Spleen (tissue), 11 donors: ENCODE measurements at regions not wholly inside any gene's neighbourhood (a gene's known extent, or its start where the extent isn't known, plus 50 kb on each side); places are given as distances from the start of the nearest gene placed in this dataset.

Experiments used
- DNase-seq: peaks from one replicate; pipeline ENCODE4 v3.0.0-alpha.2; 2020
- H3K27ac ChIP-seq, 8 donors: fragments of 200-600 bp; sonication (generic) in 7 of 8; 1 replicate in 4 of 8; 2 replicates in 4 of 8; pipeline versions ENCODE4 v1.5.0 to v1.8.0; 2016 to 2021; ENCODE audit warnings: inconsistent platforms in 4 of 8, mild to moderate bottlenecking in 4 of 8, moderate library complexity in 1 of 8
- H3K27me3 ChIP-seq, 7 donors: fragments of 200-600 bp; sonication (generic) in 6 of 7; replicated peaks in 1 of 7; 1 replicate in 4 of 7; 2 replicates in 3 of 7; pipeline versions ENCODE4 v1.5.0 to v1.8.0; 2016 to 2021; ENCODE audit warnings: inconsistent platforms in 3 of 7, mild to moderate bottlenecking in 1 of 7
- H3K36me3 ChIP-seq, 6 donors: fragments of 200-600 bp; sonication (generic) in 5 of 6; 1 replicate in 4 of 6; 2 replicates in 2 of 6; pipeline versions ENCODE4 v1.5.0 to v1.8.0; 2016 to 2021; ENCODE audit warnings: inconsistent platforms in 2 of 6
- H3K4me1 ChIP-seq, 6 donors: fragments of 200-600 bp; sonication (generic) in 5 of 6; 1 replicate in 3 of 6; 2 replicates in 3 of 6; pipeline versions ENCODE4 v1.5.0 to v1.8.0; 2016 to 2021; ENCODE audit warnings: inconsistent platforms in 3 of 6
- H3K4me3 ChIP-seq, 8 donors: fragments of 200-600 bp; sonication (generic) in 7 of 8; 1 replicate in 4 of 8; 2 replicates in 4 of 8; pipeline versions ENCODE4 v1.5.0 to v1.8.0; 2016 to 2021; ENCODE audit warnings: inconsistent platforms in 4 of 8, mild to moderate bottlenecking in 4 of 8, moderate library complexity in 2 of 8
- H3K9me3 ChIP-seq, 8 donors: fragments of 200-600 bp; sonication (generic) in 7 of 8; 1 replicate in 4 of 8; 2 replicates in 4 of 8; pipeline versions ENCODE4 v1.5.0 to v1.8.0; 2016 to 2021; ENCODE audit warnings: inconsistent platforms in 4 of 8
- CTCF ChIP-seq, 11 experiments: fragments of 200-600 bp in 7 of 11; fragments of 450-650 bp in 4 of 11; sonication (generic) in 4 of 11; IDR thresholded peaks in 8 of 11; conservative IDR thresholded peaks in 3 of 11; 1 replicate in 7 of 11; 2 replicates in 4 of 11; pipeline versions ENCODE4 v1.4.0 to v1.8.0; 2016 to 2021; ENCODE audit warnings: antibody characterized with exemption in 11 of 11, inconsistent platforms in 4 of 11, mild to moderate bottlenecking in 1 of 11
- POLR2A ChIP-seq, 3 donors: fragments of 450-650 bp; IDR thresholded peaks; one replicate each; pipeline ENCODE4 v1.5.1; 2017; ENCODE audit warnings: antibody characterized with exemption in 3 of 3, mild to moderate bottlenecking in 1 of 3
- POLR2AphosphoS5 ChIP-seq, 3 donors: sonication (generic); formaldehyde crosslinking; IDR thresholded peaks; one replicate each; pipeline ENCODE4 v1.5.1; 2017; ENCODE audit warnings: antibody characterized with exemption in 3 of 3
- WGBS, 5 donors: extraction: QIAGEN DNeasy Blood & Tissue Kit in 3 of 5; methylation state at CpG; one replicate each; pipeline versions ENCODE4 v1.1.5 to v1.1.7; 2013 to 2018; 5-methylcytosine and 5-hydroxymethylcytosine counted together
- intact Hi-C: fragments of 100-400 bp; cut with DNase I; formaldehyde crosslinking; loops from one replicate; pipeline ENCODE4 v1.15.0; 2023; ENCODE audit warnings: low total_unique reads
- donor health status: healthy with polysubstance abuse.
- donor health status: DM: no; HTN: no; CAD: no; lungs with moderate emphysema.
- donor health status: DM: no; HTN: no; CAD: no.
- donor health status: Bipolar disorder and iron deficiency.
- donor health status: healthy.
- donor health status: DM: no; HTN: no; CAD: no.
- donor health status: DM: yes; HTN: yes; CAD: no.

GRCh38 chr5:99000221-99000620 lies 71.4 kb upstream of the CHD1 start:
- intact Hi-C loops, result no loop called here
- TF ChIP-seq POLR2A (IDR thresholded peaks at IDR 0.05), result no peak
- TF ChIP-seq CTCF (IDR thresholded peaks at IDR 0.05 in 8 of 11, conservative IDR thresholded peaks at IDR 0.05 in 3 of 11), result no peak
- TF ChIP-seq POLR2AphosphoS5 (IDR thresholded peaks at IDR 0.05), result no peak
- H3K27ac ChIP-seq, result no peak overlapping the region
- H3K4me3 ChIP-seq, result no peak overlapping the region
- H3K4me1 ChIP-seq, result peaks cover 0 to 21% (median 4%) of the 10 kb centered on the region in 6 donors
- DNase-seq, result no peak
- H3K9me3 ChIP-seq, result no peaks in the 10 kb centered on the region
- no peaks in the 10 kb centered on the region for H3K36me3 ChIP-seq
- WGBS, 5 donors, result 88 to 93% (median 92%) methylated on average over 3 of the region's 3 CpGs
- H3K27me3 ChIP-seq, result no peaks in the 10 kb centered on the region

GRCh38 chr5:98999631-99000030 lies 70.8 kb upstream of the CHD1 start:
- TF ChIP-seq POLR2A (IDR thresholded peaks at IDR 0.05), result no peak
- TF ChIP-seq CTCF (IDR thresholded peaks at IDR 0.05 in 8 of 11, conservative IDR thresholded peaks at IDR 0.05 in 3 of 11), result no peak
- no peak for TF ChIP-seq POLR2AphosphoS5 (IDR thresholded peaks at IDR 0.05)
- peaks cover 0 to 15% (median under 1%) of the 10 kb centered on the region in 6 donors for H3K4me1 ChIP-seq
- DNase-seq, result no peak
- no peak overlapping the region for H3K27ac ChIP-seq
- no peak overlapping the region for H3K4me3 ChIP-seq
- H3K9me3 ChIP-seq, result no peaks in the 10 kb centered on the region
- intact Hi-C loops, result no loop called here
- no peaks in the 10 kb centered on the region for H3K27me3 ChIP-seq
- no peaks in the 10 kb centered on the region for H3K36me3 ChIP-seq
- WGBS, 5 donors, result 89 to 96% (median 93%) methylated on average over 4 of the region's 4 CpGs

GRCh38 chr5:98997000-98997399 lies 68.2 kb upstream of the CHD1 start:
- H3K27ac ChIP-seq, result no peak overlapping the region
- TF ChIP-seq POLR2A (IDR thresholded peaks at IDR 0.05), result no peak
- TF ChIP-seq POLR2AphosphoS5 (IDR thresholded peaks at IDR 0.05), result no peak
- no peak for TF ChIP-seq CTCF (IDR thresholded peaks at IDR 0.05 in 8 of 11, conservative IDR thresholded peaks at IDR 0.05 in 3 of 11)
- H3K36me3 ChIP-seq, result no peaks in the 10 kb centered on the region
- H3K27me3 ChIP-seq, result no peaks in the 10 kb centered on the region
- intact Hi-C loops, result no loop called here
- H3K9me3 ChIP-seq, result no peaks in the 10 kb centered on the region
- peaks cover 0 to 12% (median 0%) of the 10 kb centered on the region in 6 donors for H3K4me1 ChIP-seq
- 93 to 96% (median 95%) methylated on average over 5 of the region's 5 CpGs for WGBS, 5 donors
- DNase-seq, result no peak
- no peak overlapping the region for H3K4me3 ChIP-seq

DNA sequence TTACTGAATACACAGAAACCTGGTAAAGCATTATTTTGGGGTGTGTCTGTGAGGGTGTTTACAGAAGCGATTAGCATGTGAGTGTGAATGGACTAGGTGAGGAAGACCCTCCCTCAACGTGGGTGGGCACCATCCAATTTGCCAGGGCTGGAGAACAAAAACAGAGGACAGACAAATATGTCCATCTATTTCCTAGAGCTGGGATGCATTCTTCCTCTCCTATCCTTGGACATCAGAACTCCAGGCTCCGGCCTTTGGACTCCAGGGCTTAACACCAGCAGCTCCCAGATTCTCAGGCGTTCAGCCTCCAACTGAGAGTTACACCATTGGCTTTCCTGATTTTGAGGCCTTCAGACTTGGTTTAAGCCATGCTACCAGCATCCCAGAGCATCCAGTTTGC lies 65.8 kb upstream of the CHD1 start:
- H3K4me3 ChIP-seq, result no peak overlapping the region
- no peak overlapping the region for H3K27ac ChIP-seq
- no peaks in the 10 kb centered on the region for H3K27me3 ChIP-seq
- no peaks in the 10 kb centered on the region for H3K36me3 ChIP-seq
- intact Hi-C loops, result no loop called here
- no peak for DNase-seq
- peaks cover 0 to 6% (median 0%) of the 10 kb centered on the region in 6 donors for H3K4me1 ChIP-seq
- H3K9me3 ChIP-seq, result no peaks in the 10 kb centered on the region
- 77 to 88% (median 83%) methylated on average over 3 to 4 of the region's 4 CpGs for WGBS, 5 donors
- no peak for TF ChIP-seq POLR2A (IDR thresholded peaks at IDR 0.05)
- no peak for TF ChIP-seq POLR2AphosphoS5 (IDR thresholded peaks at IDR 0.05)
- TF ChIP-seq CTCF (IDR thresholded peaks at IDR 0.05 in 8 of 11, conservative IDR thresholded peaks at IDR 0.05 in 3 of 11), result no peak
